ENCODE measurements at regions not wholly inside any gene's neighbourhood (a gene's known extent, or its start where the extent isn't known, plus 50 kb on each side); places are given as distances from the start of the nearest gene placed in this dataset.

- H3K9me3 ChIP-seq (ENCODE audit: low read depth), result no peaks in the 10 kb centered on the region
- H3K4me2 ChIP-seq, result no peak overlapping the region
- no peaks in the 10 kb centered on the region for H4K20me1 ChIP-seq (ENCODE audit: insufficient read depth, poor library complexity, severe bottlenecking)
- no peaks in the 10 kb centered on the region for H3K27me3 ChIP-seq
- H3K27ac ChIP-seq, result no peak overlapping the region
- TF ChIP-seq CTCF (IDR thresholded peaks at IDR 0.05; ENCODE audit: poor library complexity) (no peak), EZH2 (IDR thresholded peaks at IDR 0.05; ENCODE audit: borderline replicate concordance) (no peak), EZH2phosphoT487 (IDR thresholded peaks at IDR 0.05; ENCODE audit: low read depth, severe bottlenecking, unreplicated experiment) (no peak)
- no peak for DNase-seq (ENCODE audit: low spot score)
- no peaks in the 10 kb centered on the region for H3K79me2 ChIP-seq
- no peak overlapping the region for H3K4me3 ChIP-seq
- no peaks in the 10 kb centered on the region for H3K9me2 ChIP-seq (replicated peaks; ENCODE audit: insufficient read depth)
- WGBS (ENCODE audit: low lambda C conversion rate, missing lambda C conversion rate), result 75% methylated on average over 4 of the region's 4 CpGs
- H3K4me1 ChIP-seq (ENCODE audit: insufficient read depth), result no peaks in the 10 kb centered on the region
- H3K36me3 ChIP-seq (replicated peaks; ENCODE audit: insufficient read depth, low read depth), result no peaks in the 10 kb centered on the region
- no peak overlapping the region for H2AFZ ChIP-seq
Measured at GRCh38 chr17:70683936-70684335, 514.6 kb downstream of the KCNJ2 start.

DNA sequence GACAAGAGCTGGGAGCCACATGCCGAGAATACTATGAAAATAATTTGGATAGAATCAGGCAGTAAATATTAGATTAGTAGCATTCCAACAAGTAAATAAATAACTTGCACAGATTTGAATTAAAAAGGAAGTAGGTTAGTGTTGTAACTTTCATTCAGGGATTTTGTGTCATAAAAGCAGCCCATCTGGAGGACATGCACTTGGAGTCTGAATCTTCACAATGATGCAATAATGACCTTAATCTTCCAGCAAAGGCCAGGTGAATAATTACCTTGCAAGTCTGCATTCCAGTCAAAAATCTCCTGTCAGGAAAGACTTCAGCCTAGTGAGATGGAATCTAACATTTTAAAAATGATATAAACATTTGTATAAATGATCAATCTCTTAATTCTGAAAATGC is 518.1 kb downstream of the KCNJ2 start:
- WGBS (ENCODE audit: low lambda C conversion rate, missing lambda C conversion rate), result 36% methylated on average over 1 of the region's 1 CpG
- no peaks in the 10 kb centered on the region for H3K27me3 ChIP-seq
- no peak overlapping the region for H3K4me3 ChIP-seq
- H3K27ac ChIP-seq, result no peak overlapping the region
- H3K9me3 ChIP-seq (ENCODE audit: low read depth), result no peaks in the 10 kb centered on the region
- H3K79me2 ChIP-seq, result no peaks in the 10 kb centered on the region
- peak; percentile 22 for DNase-seq (ENCODE audit: low spot score)
- no peaks in the 10 kb centered on the region for H3K36me3 ChIP-seq (replicated peaks; ENCODE audit: insufficient read depth, low read depth)
- H3K4me2 ChIP-seq, result no peak overlapping the region
- H4K20me1 ChIP-seq (ENCODE audit: insufficient read depth, poor library complexity, severe bottlenecking), result no peaks in the 10 kb centered on the region
- no peaks in the 10 kb centered on the region for H3K9me2 ChIP-seq (replicated peaks; ENCODE audit: insufficient read depth)
- no peak overlapping the region for H2AFZ ChIP-seq
- no peaks in the 10 kb centered on the region for H3K4me1 ChIP-seq (ENCODE audit: insufficient read depth)
- TF ChIP-seq CTCF (IDR thresholded peaks at IDR 0.05; ENCODE audit: poor library complexity) (no peak), EZH2 (IDR thresholded peaks at IDR 0.05; ENCODE audit: borderline replicate concordance) (no peak), EZH2phosphoT487 (IDR thresholded peaks at IDR 0.05; ENCODE audit: low read depth, severe bottlenecking, unreplicated experiment) (no peak)

GRCh38 chr17:70691150-70691549 is 521.8 kb downstream of the KCNJ2 start:
- no peaks in the 10 kb centered on the region for H4K20me1 ChIP-seq (ENCODE audit: insufficient read depth, poor library complexity, severe bottlenecking)
- no peak overlapping the region for H3K27ac ChIP-seq
- H3K79me2 ChIP-seq, result no peaks in the 10 kb centered on the region
- TF ChIP-seq EZH2 (IDR thresholded peaks at IDR 0.05; ENCODE audit: borderline replicate concordance) (no peak), CTCF (IDR thresholded peaks at IDR 0.05; ENCODE audit: poor library complexity) (no peak), EZH2phosphoT487 (IDR thresholded peaks at IDR 0.05; ENCODE audit: low read depth, severe bottlenecking, unreplicated experiment) (no peak)
- H2AFZ ChIP-seq, result no peak overlapping the region
- H3K36me3 ChIP-seq (replicated peaks; ENCODE audit: insufficient read depth, low read depth), result no peaks in the 10 kb centered on the region
- H3K4me2 ChIP-seq, result no peak overlapping the region
- no peak for DNase-seq (ENCODE audit: low spot score)
- no peaks in the 10 kb centered on the region for H3K9me3 ChIP-seq (ENCODE audit: low read depth)
- H3K4me3 ChIP-seq, result no peak overlapping the region
- no peaks in the 10 kb centered on the region for H3K9me2 ChIP-seq (replicated peaks; ENCODE audit: insufficient read depth)
- H3K4me1 ChIP-seq (ENCODE audit: insufficient read depth), result no peaks in the 10 kb centered on the region
- 69% methylated on average over 2 of the region's 2 CpGs for WGBS (ENCODE audit: low lambda C conversion rate, missing lambda C conversion rate)
- H3K27me3 ChIP-seq, result no peaks in the 10 kb centered on the region

DNA sequence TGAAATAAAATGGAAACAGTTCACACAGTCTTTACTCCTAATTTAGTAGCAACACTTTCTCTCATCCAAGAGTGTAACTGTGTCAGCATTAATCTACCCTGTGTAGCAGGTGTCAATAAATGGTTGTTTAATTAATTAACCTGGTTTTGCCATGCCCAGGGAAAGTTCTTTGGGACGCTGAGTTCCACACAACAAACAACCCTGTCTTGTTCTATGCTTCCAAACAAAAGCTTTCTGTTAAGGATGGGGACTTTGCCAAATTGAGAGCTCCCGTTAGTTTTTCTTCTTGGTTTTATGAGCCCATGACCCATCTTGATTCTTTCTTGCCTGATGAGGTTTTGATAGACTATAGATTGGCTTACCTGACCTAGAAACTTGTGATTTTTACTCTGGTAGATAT is 530.1 kb downstream of the KCNJ2 start:
- no peaks in the 10 kb centered on the region for H3K79me2 ChIP-seq
- H4K20me1 ChIP-seq (ENCODE audit: insufficient read depth, poor library complexity, severe bottlenecking), result no peaks in the 10 kb centered on the region
- 64% methylated on average over 2 of the region's 2 CpGs for WGBS (ENCODE audit: low lambda C conversion rate, missing lambda C conversion rate)
- H3K4me3 ChIP-seq, result no peak overlapping the region
- H3K4me2 ChIP-seq, result no peak overlapping the region
- no peak for DNase-seq (ENCODE audit: low spot score)
- no peaks in the 10 kb centered on the region for H3K27me3 ChIP-seq
- H3K4me1 ChIP-seq (ENCODE audit: insufficient read depth), result no peaks in the 10 kb centered on the region
- TF ChIP-seq EZH2 (IDR thresholded peaks at IDR 0.05; ENCODE audit: borderline replicate concordance), result no peak
- no peak for TF ChIP-seq EZH2phosphoT487 (IDR thresholded peaks at IDR 0.05; ENCODE audit: low read depth, severe bottlenecking, unreplicated experiment)
- no peak for TF ChIP-seq CTCF (IDR thresholded peaks at IDR 0.05; ENCODE audit: poor library complexity)
- no peaks in the 10 kb centered on the region for H3K9me2 ChIP-seq (replicated peaks; ENCODE audit: insufficient read depth)
- H3K9me3 ChIP-seq (ENCODE audit: low read depth), result no peaks in the 10 kb centered on the region
- no peak overlapping the region for H3K27ac ChIP-seq
- no peak overlapping the region for H2AFZ ChIP-seq
- H3K36me3 ChIP-seq (replicated peaks; ENCODE audit: insufficient read depth, low read depth), result no peaks in the 10 kb centered on the region

Measured in hepatocyte (in vitro differentiated cells).